ENCODE measurements at regions not wholly inside any gene's neighbourhood (a gene's known extent, or its start where the extent isn't known, plus 50 kb on each side); places are given as distances from the start of the nearest gene placed in this dataset.

DNA sequence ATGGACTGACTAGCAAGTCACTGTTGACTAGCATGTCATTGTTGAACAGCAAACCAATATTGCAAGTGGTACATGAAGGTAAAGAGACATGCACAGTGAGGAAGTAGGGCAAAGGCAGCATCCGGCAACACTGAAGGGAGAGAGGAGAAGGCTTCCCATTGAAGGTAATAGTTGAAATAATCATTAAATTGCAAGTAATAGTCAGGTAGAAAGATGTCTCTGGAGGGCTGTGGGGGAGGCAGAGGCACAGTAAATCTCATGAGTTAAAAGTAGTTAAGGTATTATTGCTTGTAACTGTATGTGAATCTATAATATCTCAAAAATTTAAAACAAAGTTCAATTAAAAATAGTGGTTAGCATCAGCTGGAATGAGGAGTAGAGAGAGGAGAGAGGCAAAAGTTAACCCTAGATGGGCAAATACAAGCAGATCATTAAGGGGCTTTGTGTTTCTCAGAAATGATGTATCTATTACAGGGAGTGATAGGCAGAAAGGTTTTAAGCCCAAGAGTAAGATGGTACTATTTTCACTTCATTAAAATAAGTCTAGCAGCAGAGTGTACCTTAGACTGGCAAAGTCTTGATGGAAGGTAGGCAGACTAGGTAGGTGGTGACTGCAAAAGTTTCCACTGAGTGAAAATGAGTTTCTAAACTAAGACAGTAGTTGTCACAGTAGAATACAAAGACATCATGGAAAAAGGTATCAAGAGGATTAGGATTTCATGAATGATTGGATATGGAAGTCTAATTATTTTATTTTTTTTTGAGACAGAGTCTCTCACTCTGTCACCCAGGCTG, 776.6 kb downstream of the RAB28 start:
- no peak for DNase-seq (ENCODE audit: low read depth)
- TF ChIP-seq CTCF (IDR thresholded peaks at IDR 0.05; ENCODE audit: low read depth, low read length, missing control alignments) = no peak
- H3K4me3 ChIP-seq (ENCODE audit: low read depth, low read length) = no peak overlapping the region

DNA sequence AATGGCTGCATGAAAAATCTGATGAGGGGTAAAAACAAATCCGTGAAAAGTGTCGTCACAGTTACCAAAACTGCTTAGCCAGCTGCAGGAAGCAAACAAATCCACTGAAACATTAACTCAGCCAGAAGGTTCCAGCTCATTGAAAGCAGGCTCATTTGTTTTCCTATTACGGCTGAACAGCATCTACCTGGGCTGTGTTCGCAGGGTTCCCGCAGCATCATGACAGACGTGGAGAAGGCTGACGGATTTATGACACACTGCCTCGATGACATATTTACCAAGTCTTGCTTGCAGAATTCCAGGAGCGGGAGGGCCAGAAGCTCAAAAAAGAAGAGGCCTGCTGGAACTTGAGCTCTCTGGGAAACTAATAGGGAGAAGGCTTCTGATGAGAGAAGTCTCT, 781.1 kb downstream of the RAB28 start:
- no peak for TF ChIP-seq CTCF (IDR thresholded peaks at IDR 0.05; ENCODE audit: low read depth, low read length, missing control alignments)
- H3K4me3 ChIP-seq (ENCODE audit: low read depth, low read length) = no peak overlapping the region
- no peak for DNase-seq (ENCODE audit: low read depth)

DNA sequence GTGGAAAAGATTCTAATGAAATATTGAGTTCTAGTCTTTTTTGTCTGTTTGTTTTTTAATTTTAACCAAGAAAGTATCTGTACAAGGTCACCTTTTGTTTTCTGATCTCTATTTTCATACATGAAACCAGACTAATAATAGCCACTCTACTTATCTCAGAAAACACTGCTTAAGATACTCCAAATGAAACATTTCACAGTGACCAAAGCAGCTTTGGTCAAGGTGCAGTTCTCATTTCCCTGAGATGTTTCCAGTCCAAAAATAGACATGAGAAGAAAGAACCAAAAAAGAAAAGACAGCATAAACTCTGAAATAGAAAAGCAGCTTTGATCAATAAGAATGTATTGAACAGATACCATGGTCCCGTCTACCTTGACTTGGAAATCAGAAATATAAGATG, 782.8 kb downstream of the RAB28 start:
- H3K4me3 ChIP-seq (ENCODE audit: low read depth, low read length) = no peak overlapping the region
- DNase-seq (ENCODE audit: low read depth) = no peak
- no peak for TF ChIP-seq CTCF (IDR thresholded peaks at IDR 0.05; ENCODE audit: low read depth, low read length, missing control alignments)

GRCh38 chr4:12697970-12698369, 786.2 kb downstream of the RAB28 start:
- H3K4me3 ChIP-seq (ENCODE audit: low read depth, low read length) = no peak overlapping the region
- DNase-seq (ENCODE audit: low read depth) = no peak
- TF ChIP-seq CTCF (IDR thresholded peaks at IDR 0.05; ENCODE audit: low read depth, low read length, missing control alignments) = no peak

DNA sequence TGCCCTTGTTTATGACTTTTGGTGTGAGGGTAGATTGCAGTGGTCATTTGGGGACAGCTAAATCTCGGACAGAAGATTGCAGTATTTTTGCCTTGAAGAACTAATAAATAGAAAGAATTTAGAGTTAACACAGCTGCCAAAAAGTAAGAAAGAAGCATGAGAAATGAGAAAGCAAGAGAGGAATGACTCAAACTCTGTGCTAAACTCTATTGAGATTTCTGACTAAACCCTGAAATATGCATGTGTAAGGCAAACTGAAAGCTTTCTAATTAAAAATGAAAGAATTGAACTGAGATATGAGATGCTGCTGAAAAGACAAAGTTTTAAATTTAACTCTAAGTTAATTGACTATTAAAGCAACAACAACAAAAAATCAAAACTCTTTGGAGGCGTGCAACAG, 791.3 kb downstream of the RAB28 start:
- TF ChIP-seq CTCF (IDR thresholded peaks at IDR 0.05; ENCODE audit: low read depth, low read length, missing control alignments) = no peak
- no peak overlapping the region for H3K4me3 ChIP-seq (ENCODE audit: low read depth, low read length)
- DNase-seq (ENCODE audit: low read depth) = no peak

- no peak for TF ChIP-seq CTCF (IDR thresholded peaks at IDR 0.05; ENCODE audit: low read depth, low read length, missing control alignments)
- DNase-seq (ENCODE audit: low read depth) = no peak
- no peak overlapping the region for H3K4me3 ChIP-seq (ENCODE audit: low read depth, low read length)
Measured at GRCh38 chr4:12691168-12691567, 793.0 kb downstream of the RAB28 start.

- TF ChIP-seq CTCF (IDR thresholded peaks at IDR 0.05; ENCODE audit: low read depth, low read length, missing control alignments) = no peak
- no peak for DNase-seq (ENCODE audit: low read depth)
- no peak overlapping the region for H3K4me3 ChIP-seq (ENCODE audit: low read depth, low read length)
Measured at GRCh38 chr4:12689457-12689856, 794.7 kb downstream of the RAB28 start.

Measured in GM12864 (cell line).